ENCODE measurements at regions not wholly inside any gene's neighbourhood (a gene's known extent, or its start where the extent isn't known, plus 50 kb on each side); places are given as distances from the start of the nearest gene placed in this dataset.
"Not testable (repeated sequence)": the region's sequence is repeated elsewhere in the genome, so short reads cannot be mapped to it uniquely, and the experiment has no call there.

GRCh38 chr22:11795979-11796378 is 3732.0 kb upstream of the OR11H1 start:
- H3K36me3 Mint-ChIP-seq, H3K27me3 Mint-ChIP-seq: not testable (repeated sequence)

GRCh38 chr22:11815481-11815880 is 3712.5 kb upstream of the OR11H1 start:
- H3K27me3 Mint-ChIP-seq; H3K4me3 Mint-ChIP-seq; H3K4me1 Mint-ChIP-seq (ENCODE audit: low read depth in 2 of 2); DNase-seq (ENCODE audit: low spot score); ATAC-seq; H3K27ac Mint-ChIP-seq: not testable (repeated sequence)
- Mint-ChIP-seq H3K36me3 (peaks cover 18% of the 10 kb centered on the region), H3K9me3 (peaks cover 19% of the 10 kb centered on the region)

More at GRCh38 chr22:11795979-11796378, 3732.0 kb upstream of the OR11H1 start:
- not testable (repeated sequence) for H3K9me3 Mint-ChIP-seq; H3K4me1 Mint-ChIP-seq (ENCODE audit: low read depth in 2 of 2); H3K4me3 Mint-ChIP-seq; H3K27ac Mint-ChIP-seq; ATAC-seq; DNase-seq (ENCODE audit: low spot score)

GRCh38 chr22:11818845-11819244 is 3709.1 kb upstream of the OR11H1 start:
- peaks cover 21% of the 10 kb centered on the region for H3K9me3 Mint-ChIP-seq
- H3K4me3 Mint-ChIP-seq; H3K27ac Mint-ChIP-seq; H3K27me3 Mint-ChIP-seq; DNase-seq (ENCODE audit: low spot score); ATAC-seq; H3K4me1 Mint-ChIP-seq (ENCODE audit: low read depth in 2 of 2): not testable (repeated sequence)
- H3K36me3 Mint-ChIP-seq = peaks cover 18% of the 10 kb centered on the region

- not testable (repeated sequence) for H3K4me1 Mint-ChIP-seq (ENCODE audit: low read depth in 2 of 2); DNase-seq (ENCODE audit: low spot score); H3K27me3 Mint-ChIP-seq; H3K4me3 Mint-ChIP-seq; H3K27ac Mint-ChIP-seq; ATAC-seq
- H3K9me3 Mint-ChIP-seq = peaks cover 14% of the 10 kb centered on the region
- peaks cover 10% of the 10 kb centered on the region for H3K36me3 Mint-ChIP-seq
Observed at GRCh38 chr22:11822326-11822725, 3705.7 kb upstream of the OR11H1 start.

- not testable (repeated sequence) for ATAC-seq; H3K27ac Mint-ChIP-seq; DNase-seq (ENCODE audit: low spot score); H3K4me1 Mint-ChIP-seq (ENCODE audit: low read depth in 2 of 2); H3K36me3 Mint-ChIP-seq; H3K4me3 Mint-ChIP-seq; H3K9me3 Mint-ChIP-seq; H3K27me3 Mint-ChIP-seq
Observed at GRCh38 chr22:11825009-11825408, 3703.0 kb upstream of the OR11H1 start.

GRCh38 chr22:11826000-11826399 is 3702.0 kb upstream of the OR11H1 start:
- H3K9me3 Mint-ChIP-seq; H3K4me3 Mint-ChIP-seq; H3K36me3 Mint-ChIP-seq; H3K27ac Mint-ChIP-seq; ATAC-seq; DNase-seq (ENCODE audit: low spot score); H3K27me3 Mint-ChIP-seq; H3K4me1 Mint-ChIP-seq (ENCODE audit: low read depth in 2 of 2): not testable (repeated sequence)

GRCh38 chr22:11829426-11829825 is 3698.6 kb upstream of the OR11H1 start:
- not testable (repeated sequence) for H3K36me3 Mint-ChIP-seq; H3K27ac Mint-ChIP-seq; H3K27me3 Mint-ChIP-seq; H3K4me3 Mint-ChIP-seq; H3K4me1 Mint-ChIP-seq (ENCODE audit: low read depth in 2 of 2); H3K9me3 Mint-ChIP-seq; ATAC-seq
- peak; percentile 58 for DNase-seq (ENCODE audit: low spot score)
